Globus pallidus (tissue), 1 donor: ENCODE measurements at regions not wholly inside any gene's neighbourhood (a gene's known extent, or its start where the extent isn't known, plus 50 kb on each side); places are given as distances from the start of the nearest gene placed in this dataset.
"Not testable (repeated sequence)": the region's sequence is repeated elsewhere in the genome, so short reads cannot be mapped to it uniquely, and the experiment has no call there.

ENCODE experiments used
- DNase-seq: peaks from one replicate; pipeline ENCODE4 v3.0.0-alpha.2; 2015; ENCODE audit warnings: low spot score

- no peak for DNase-seq
Measured at GRCh38 chr3:186454881-186455703, 89.1 kb downstream of the CRYGS start.

- no peak for DNase-seq
Measured at GRCh38 chr3:186453531-186453930, 90.6 kb downstream of the CRYGS start.

- no peak for DNase-seq
Measured at GRCh38 chr3:186452517-186452916, 90.5 kb upstream of the DGKG start.

GRCh38 chr3:186451371-186451770, 89.3 kb upstream of the DGKG start:
- DNase-seq, result no peak

- DNase-seq, result no peak
Measured at GRCh38 chr3:186444974-186445373, 82.9 kb upstream of the DGKG start.

- no peak for DNase-seq
Measured at GRCh38 chr3:186444288-186444687, 82.3 kb upstream of the DGKG start.

- not testable (repeated sequence) for DNase-seq
Measured at GRCh38 chr3:186442979-186443378, 80.9 kb upstream of the DGKG start.

- DNase-seq, result no peak
Measured at GRCh38 chr3:186442162-186442561, 80.1 kb upstream of the DGKG start.

GRCh38 chr3:186440891-186441290, 78.9 kb upstream of the DGKG start:
- DNase-seq, result no peak

GRCh38 chr3:186439725-186440124, 77.7 kb upstream of the DGKG start:
- DNase-seq, result no peak

- DNase-seq, result not testable (repeated sequence)
Measured at GRCh38 chr3:186435332-186435731, 73.3 kb upstream of the DGKG start.

GRCh38 chr3:186432944-186433732, 71.1 kb upstream of the DGKG start:
- no peak for DNase-seq

GRCh38 chr3:186432189-186432588, 70.2 kb upstream of the DGKG start:
- DNase-seq, result no peak

GRCh38 chr3:186427627-186428281, 65.7 kb upstream of the DGKG start:
- DNase-seq, result no peak

GRCh38 chr3:186425788-186426730, 64.0 kb upstream of the DGKG start:
- no peak for DNase-seq

- no peak for DNase-seq
Measured at GRCh38 chr3:186421946-186422345, 59.9 kb upstream of the DGKG start.

- no peak for DNase-seq
Measured at GRCh38 chr3:186418671-186419145, 56.7 kb upstream of the DGKG start.

- DNase-seq, result no peak
Measured at GRCh38 chr3:186417791-186418190, 55.8 kb upstream of the DGKG start.

GRCh38 chr3:186414735-186415419, 52.8 kb upstream of the DGKG start:
- DNase-seq, result no peak

GRCh38 chr3:186413615-186414415, 51.8 kb upstream of the DGKG start:
- peak; percentile 59 for DNase-seq
